BLaER1 treated with 17β-estradiol and CSF1 and Interleukin-3, amounts not matched to agents 10 nM and 100 nM (cell line): ENCODE measurements at regions not wholly inside any gene's neighbourhood (a gene's known extent, or its start where the extent isn't known, plus 50 kb on each side); places are given as distances from the start of the nearest gene placed in this dataset.

Experiments used
- H3K27ac ChIP-seq, 11 experiments: shearing (Covaris generic); formaldehyde crosslinking; 2 replicates each; pipeline ENCODE4 v1.8.1; 2022
- H3K27me3 ChIP-seq, 11 experiments: shearing (Covaris generic); formaldehyde crosslinking; 2 replicates each; pipeline ENCODE4 v1.8.1; 2022
- H3K36me3 ChIP-seq, 11 experiments: shearing (Covaris generic); formaldehyde crosslinking; 2 replicates each; pipeline ENCODE4 v1.8.1; 2022
- H3K4me1 ChIP-seq, 10 experiments: shearing (Covaris generic); formaldehyde crosslinking; 2 replicates each; pipeline ENCODE4 v1.8.1; 2022
- H3K4me2 ChIP-seq, 11 experiments: shearing (Covaris generic); formaldehyde crosslinking; 2 replicates each; pipeline ENCODE4 v1.8.1; 2022
- H3K4me3 ChIP-seq, 10 experiments: shearing (Covaris generic); formaldehyde crosslinking; 2 replicates each; pipeline ENCODE4 v1.8.1; 2022
- H3K9ac ChIP-seq, 11 experiments: shearing (Covaris generic); formaldehyde crosslinking; 2 replicates each; pipeline ENCODE4 v1.8.1; 2022
- H3K9me3 ChIP-seq, 11 experiments: shearing (Covaris generic); formaldehyde crosslinking; replicated peaks in 1 of 11; 2 replicates each; pipeline ENCODE4 v1.8.1; 2022
- H4K20me1 ChIP-seq, 11 experiments: shearing (Covaris generic); formaldehyde crosslinking; 2 replicates each; pipeline ENCODE4 v1.8.1; 2022
- Cebpa-rat ChIP-seq, 11 experiments: shearing (Covaris generic); IDR thresholded peaks; 2 replicates each; pipeline ENCODE4 v1.8.1; 2022

- no peaks in the 10 kb centered on the region for H3K36me3 ChIP-seq
- peaks cover 0 to 19% (median 0%) of the 10 kb centered on the region in 11 experiments; a peak in 9 of 22 replicates for H3K9me3 ChIP-seq
- no peak overlapping the region for H3K27ac ChIP-seq
- peaks cover 0 to 13% (median 0%) of the 10 kb centered on the region in 11 experiments; a peak in 2 of 22 replicates for H3K27me3 ChIP-seq
- no peak for TF ChIP-seq Cebpa-rat (IDR thresholded peaks at IDR 0.05)
- H3K9ac ChIP-seq, result no peak overlapping the region
- peak overlapping the region in 10 of 11 experiments; percentile 27 to 89 (median 74); a peak in 17 of 22 replicates for H3K4me2 ChIP-seq
- no peak overlapping the region for H3K4me3 ChIP-seq
- peaks cover 46 to 75% (median 64%) of the 10 kb centered on the region in 10 experiments for H3K4me1 ChIP-seq
- H4K20me1 ChIP-seq, result no peaks in the 10 kb centered on the region
These were observed 147.8 kb upstream of the CPSF6 start for GRCh38 chr12:69091442-69092017.

- Histone ChIP-seq H3K4me1 (peaks cover 52 to 81% (median 70%) of the 10 kb centered on the region in 10 experiments), H3K9me3 (peaks cover 0 to 19% (median 0%) of the 10 kb centered on the region in 11 experiments; a peak in 9 of 22 replicates), H3K27me3 (peaks cover 0 to 13% (median 0%) of the 10 kb centered on the region in 11 experiments; a peak in 2 of 22 replicates), H3K36me3 (no peaks in the 10 kb centered on the region), H3K4me2 (peak overlapping the region in 6 of 11 experiments; percentile 64 to 89 (median 74); a peak in 9 of 22 replicates), H4K20me1 (no peaks in the 10 kb centered on the region), H3K4me3 (no peak overlapping the region), H3K9ac (no peak overlapping the region), H3K27ac (no peak overlapping the region)
- no peak for TF ChIP-seq Cebpa-rat (IDR thresholded peaks at IDR 0.05)
These were observed 147.2 kb upstream of the CPSF6 start for GRCh38 chr12:69092137-69092536.

GRCh38 chr12:69094606-69095216 lies 144.7 kb upstream of the CPSF6 start:
- Histone ChIP-seq H3K4me1 (peaks cover 61 to 99% (median 91%) of the 10 kb centered on the region in 10 experiments), H3K27me3 (peaks cover 0 to 13% (median 0%) of the 10 kb centered on the region in 11 experiments; a peak in 2 of 22 replicates), H3K9ac (peak overlapping the region in 6 of 11 experiments; percentile 41 to 74 (median 70); a peak in 10 of 22 replicates), H3K4me3 (peak overlapping the region in 8 of 10 experiments; percentile 27 to 56 (median 43); a peak in 12 of 20 replicates), H4K20me1 (no peaks in the 10 kb centered on the region), H3K9me3 (peaks cover 0 to 1% (median 0%) of the 10 kb centered on the region in 11 experiments; a peak in 2 of 22 replicates), H3K27ac (peak overlapping the region in 7 of 11 experiments; percentile 17 to 84 (median 83); a peak in 14 of 22 replicates), H3K36me3 (no peaks in the 10 kb centered on the region), H3K4me2 (peak overlapping the region; percentile 71 to 90 (median 81))
- no peak for TF ChIP-seq Cebpa-rat (IDR thresholded peaks at IDR 0.05)

- no peak for TF ChIP-seq Cebpa-rat (IDR thresholded peaks at IDR 0.05)
- Histone ChIP-seq H3K4me2 (peak overlapping the region; percentile 71 to 90 (median 81)), H3K27me3 (peaks cover 0 to 13% (median 0%) of the 10 kb centered on the region in 11 experiments; a peak in 2 of 22 replicates), H3K36me3 (no peaks in the 10 kb centered on the region), H3K4me1 (peaks cover 49 to 87% (median 80%) of the 10 kb centered on the region in 10 experiments), H3K9ac (peak overlapping the region in 8 of 11 experiments; percentile 8 to 74 (median 58); a peak in 14 of 22 replicates), H4K20me1 (no peaks in the 10 kb centered on the region), H3K4me3 (peak overlapping the region; percentile 8 to 56 (median 38); a peak in 16 of 20 replicates), H3K27ac (peak overlapping the region in 7 of 11 experiments; percentile 34 to 84 (median 83); a peak in 14 of 22 replicates), H3K9me3 (peaks cover 0 to 8% (median 0%) of the 10 kb centered on the region in 11 experiments; a peak in 3 of 22 replicates)
These were observed 143.4 kb upstream of the CPSF6 start for GRCh38 chr12:69095765-69096477.

GRCh38 chr12:69096669-69097335 lies 142.6 kb upstream of the CPSF6 start:
- Histone ChIP-seq H3K4me2 (peak overlapping the region; percentile 71 to 90 (median 81)), H3K4me1 (peaks cover 47 to 84% (median 76%) of the 10 kb centered on the region in 10 experiments), H4K20me1 (no peaks in the 10 kb centered on the region), H3K9me3 (peaks cover 0 to 8% (median 0%) of the 10 kb centered on the region in 11 experiments; a peak in 3 of 22 replicates), H3K27ac (peak overlapping the region in 6 of 11 experiments; percentile 53 to 84 (median 83); a peak in 12 of 22 replicates), H3K36me3 (no peaks in the 10 kb centered on the region), H3K9ac (peak overlapping the region in 6 of 11 experiments; percentile 41 to 74 (median 70); a peak in 10 of 22 replicates), H3K4me3 (no peak overlapping the region), H3K27me3 (peaks cover 0 to 18% (median 0%) of the 10 kb centered on the region in 11 experiments; a peak in 2 of 22 replicates)
- TF ChIP-seq Cebpa-rat (IDR thresholded peaks at IDR 0.05), result no peak

- H3K4me2 ChIP-seq, result peak overlapping the region; percentile 71 to 90 (median 81)
- no peaks in the 10 kb centered on the region for H3K36me3 ChIP-seq
- no peaks in the 10 kb centered on the region for H4K20me1 ChIP-seq
- peaks cover 54 to 85% (median 82%) of the 10 kb centered on the region in 10 experiments for H3K4me1 ChIP-seq
- peak overlapping the region in 3 of 11 experiments; percentile 8 to 71 (median 70); a peak in 1 of 22 replicates for H3K9ac ChIP-seq
- peaks cover 0 to 8% (median 0%) of the 10 kb centered on the region in 11 experiments; a peak in 3 of 22 replicates for H3K9me3 ChIP-seq
- peaks cover 0 to 19% (median 0%) of the 10 kb centered on the region in 11 experiments; a peak in 2 of 22 replicates for H3K27me3 ChIP-seq
- H3K27ac ChIP-seq, result peak overlapping the region in 5 of 11 experiments; percentile 63 to 84 (median 83); a peak in 7 of 22 replicates
- TF ChIP-seq Cebpa-rat (IDR thresholded peaks at IDR 0.05), result no peak
- no peak overlapping the region for H3K4me3 ChIP-seq
These were observed 141.6 kb upstream of the CPSF6 start for GRCh38 chr12:69097619-69098368.

- Histone ChIP-seq H3K9ac (no peak overlapping the region), H3K4me3 (no peak overlapping the region), H3K36me3 (no peaks in the 10 kb centered on the region), H3K27me3 (peaks cover 0 to 25% (median 0%) of the 10 kb centered on the region in 11 experiments; a peak in 2 of 22 replicates), H3K4me2 (peak overlapping the region in 10 of 11 experiments; percentile 2 to 71 (median 24); a peak in 11 of 22 replicates), H3K4me1 (peaks cover 55 to 84% (median 75%) of the 10 kb centered on the region in 10 experiments), H3K9me3 (peaks cover 0 to 8% (median 0%) of the 10 kb centered on the region in 11 experiments; a peak in 3 of 22 replicates), H3K27ac (no peak overlapping the region), H4K20me1 (no peaks in the 10 kb centered on the region)
- no peak for TF ChIP-seq Cebpa-rat (IDR thresholded peaks at IDR 0.05)
These were observed 140.1 kb upstream of the CPSF6 start for GRCh38 chr12:69099201-69099837.
